Cardiac muscle cell (in vitro differentiated cells and primary cell): ENCODE measurements at regions not wholly inside any gene's neighbourhood (a gene's known extent, or its start where the extent isn't known, plus 50 kb on each side); places are given as distances from the start of the nearest gene placed in this dataset.

Source experiments
- DNase-seq, 2 donors: peaks; one replicate each; pipeline versions ENCODE4 v3.0.0 to v3.0.0-alpha.2; 2010 to 2017; ENCODE audit warnings: low read depth in 1 of 2, low spot score in 1 of 2
- H3K27ac ChIP-seq: fragments of 200-600 bp; sonication (generic); 2 replicates; pipeline ENCODE4 v1.5.1; 2016
- H3K27me3 ChIP-seq: fragments of 200-600 bp; sonication (generic); 2 replicates; pipeline ENCODE4 v1.6.0; 2016; ENCODE audit warnings: control low read depth
- H3K36me3 ChIP-seq: fragments of 200-600 bp; sonication (generic); 2 replicates; pipeline ENCODE4 v1.5.1; 2016; ENCODE audit warnings: control low read depth
- H3K4me1 ChIP-seq: fragments of 200-600 bp; sonication (generic); 2 replicates; pipeline ENCODE4 v1.8.1; 2017; ENCODE audit warnings: low read depth, mild to moderate bottlenecking, mixed run types
- H3K4me3 ChIP-seq: fragments of 200-600 bp; sonication (generic); 2 replicates; pipeline ENCODE4 v1.5.1; 2016; ENCODE audit warnings: mild to moderate bottlenecking
- H3K9me3 ChIP-seq: fragments of 200-600 bp; sonication (generic); 2 replicates; pipeline ENCODE4 v1.5.1; 2017; ENCODE audit warnings: low read depth, mild to moderate bottlenecking, control low read depth
- TF ChIP-seq, protein P1 (sequence below): IDR thresholded peaks from 2 replicates; pipeline ENCODE4 v1.5.1; 2012; ENCODE audit warnings: low read depth, mild to moderate bottlenecking, low read length

DNA sequence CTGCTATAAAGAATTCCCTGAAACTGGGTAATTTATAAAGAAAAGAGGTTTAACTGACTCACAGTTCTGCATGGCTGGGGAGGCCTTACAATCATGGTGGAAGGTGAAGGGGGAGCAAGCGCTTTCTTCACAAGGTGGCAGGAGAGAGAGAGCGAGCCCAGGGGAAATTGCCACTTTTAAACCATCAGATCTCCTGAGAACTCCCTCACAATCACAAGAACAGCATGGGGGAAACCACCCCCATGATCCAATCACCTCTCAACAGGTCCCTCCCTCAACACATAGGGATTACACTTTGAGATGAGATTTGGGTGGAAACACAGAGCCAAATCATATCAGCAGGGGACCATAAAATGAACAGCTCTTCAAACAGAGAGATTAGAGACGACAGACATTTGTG, 198.6 kb downstream of the MAGEB5 start:
- H3K27me3 ChIP-seq: no peaks in the 10 kb centered on the region
- no peaks in the 10 kb centered on the region for H3K36me3 ChIP-seq
- no peak for DNase-seq
- H3K27ac ChIP-seq: no peak overlapping the region
- H3K4me3 ChIP-seq: no peak overlapping the region
- no peaks in the 10 kb centered on the region for H3K4me1 ChIP-seq
- TF ChIP-seq, protein P1, sequence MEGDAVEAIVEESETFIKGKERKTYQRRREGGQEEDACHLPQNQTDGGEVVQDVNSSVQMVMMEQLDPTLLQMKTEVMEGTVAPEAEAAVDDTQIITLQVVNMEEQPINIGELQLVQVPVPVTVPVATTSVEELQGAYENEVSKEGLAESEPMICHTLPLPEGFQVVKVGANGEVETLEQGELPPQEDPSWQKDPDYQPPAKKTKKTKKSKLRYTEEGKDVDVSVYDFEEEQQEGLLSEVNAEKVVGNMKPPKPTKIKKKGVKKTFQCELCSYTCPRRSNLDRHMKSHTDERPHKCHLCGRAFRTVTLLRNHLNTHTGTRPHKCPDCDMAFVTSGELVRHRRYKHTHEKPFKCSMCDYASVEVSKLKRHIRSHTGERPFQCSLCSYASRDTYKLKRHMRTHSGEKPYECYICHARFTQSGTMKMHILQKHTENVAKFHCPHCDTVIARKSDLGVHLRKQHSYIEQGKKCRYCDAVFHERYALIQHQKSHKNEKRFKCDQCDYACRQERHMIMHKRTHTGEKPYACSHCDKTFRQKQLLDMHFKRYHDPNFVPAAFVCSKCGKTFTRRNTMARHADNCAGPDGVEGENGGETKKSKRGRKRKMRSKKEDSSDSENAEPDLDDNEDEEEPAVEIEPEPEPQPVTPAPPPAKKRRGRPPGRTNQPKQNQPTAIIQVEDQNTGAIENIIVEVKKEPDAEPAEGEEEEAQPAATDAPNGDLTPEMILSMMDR: no peak
- H3K9me3 ChIP-seq: no peaks in the 10 kb centered on the region

DNA sequence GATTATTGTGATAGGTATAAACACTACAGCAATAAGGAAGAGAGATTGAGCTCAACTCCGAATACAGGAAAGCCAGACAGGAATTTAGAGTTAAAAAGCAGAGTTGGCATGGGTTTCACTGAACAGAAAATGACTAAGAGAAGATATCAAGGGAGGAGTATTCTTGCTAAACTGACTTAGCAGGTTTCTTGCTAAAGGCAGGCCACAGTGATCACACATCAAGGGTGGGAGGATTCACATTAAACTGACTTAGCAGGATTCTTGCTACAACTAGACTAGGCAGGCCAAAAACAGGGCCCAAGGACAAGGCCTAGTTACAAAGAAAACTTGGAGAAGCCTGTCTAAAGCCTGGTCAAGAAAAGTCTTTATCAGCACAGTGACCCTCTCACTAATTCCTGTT, 195.1 kb downstream of the MAGEB5 start:
- peak in 1 of 2 donors; percentile 0 for DNase-seq
- no peak overlapping the region for H3K27ac ChIP-seq
- no peaks in the 10 kb centered on the region for H3K4me1 ChIP-seq
- H3K27me3 ChIP-seq: no peaks in the 10 kb centered on the region
- no peaks in the 10 kb centered on the region for H3K36me3 ChIP-seq
- TF ChIP-seq, protein P1: no peak
- H3K4me3 ChIP-seq: no peak overlapping the region
- no peaks in the 10 kb centered on the region for H3K9me3 ChIP-seq

DNA sequence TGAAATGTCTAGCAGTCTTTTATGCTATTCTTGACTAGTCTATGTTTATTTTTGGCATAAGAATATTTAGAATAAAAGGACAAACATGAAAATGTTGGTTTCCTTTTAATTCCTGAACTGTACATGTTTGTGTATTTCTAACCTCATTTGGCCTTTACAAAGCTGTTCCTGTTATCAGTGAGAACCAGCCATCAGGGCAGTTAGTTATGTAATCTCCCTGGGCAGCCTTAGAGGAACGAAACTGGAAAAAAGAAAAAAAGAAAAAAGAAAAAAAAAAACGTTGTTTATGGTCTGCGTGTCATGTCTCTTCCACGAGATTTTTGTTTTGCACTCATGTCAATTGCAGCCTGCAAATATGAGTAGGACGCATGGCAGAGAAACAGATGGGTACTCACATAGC, 193.7 kb downstream of the MAGEB5 start:
- H3K9me3 ChIP-seq: no peaks in the 10 kb centered on the region
- TF ChIP-seq, protein P1: no peak
- no peak for DNase-seq
- H3K36me3 ChIP-seq: no peaks in the 10 kb centered on the region
- no peak overlapping the region for H3K4me3 ChIP-seq
- no peaks in the 10 kb centered on the region for H3K4me1 ChIP-seq
- no peaks in the 10 kb centered on the region for H3K27me3 ChIP-seq
- H3K27ac ChIP-seq: no peak overlapping the region

DNA sequence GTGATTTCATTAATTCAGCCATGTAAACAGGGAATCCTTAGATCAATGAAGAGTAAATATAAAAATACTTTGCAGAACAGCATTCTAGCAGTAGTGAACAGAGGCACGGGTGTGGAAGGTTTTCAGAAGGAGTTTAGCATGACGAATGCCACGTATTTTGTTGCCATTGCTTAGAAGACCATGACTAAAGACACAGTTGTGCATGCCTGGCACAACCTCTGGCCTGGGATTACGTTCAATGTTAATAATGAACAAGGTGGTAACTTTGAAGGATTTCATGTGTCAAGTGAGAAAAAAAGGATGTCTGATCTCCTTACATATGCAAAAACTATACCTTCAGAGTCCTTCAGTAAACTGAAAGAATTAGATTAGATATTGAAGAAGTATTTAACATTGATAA, 171.9 kb downstream of the MAGEB5 start:
- no peaks in the 10 kb centered on the region for H3K27me3 ChIP-seq
- H3K27ac ChIP-seq: no peak overlapping the region
- DNase-seq: no peak
- TF ChIP-seq, protein P1: no peak
- H3K36me3 ChIP-seq: no peaks in the 10 kb centered on the region
- H3K9me3 ChIP-seq: no peaks in the 10 kb centered on the region
- no peak overlapping the region for H3K4me3 ChIP-seq
- H3K4me1 ChIP-seq: no peaks in the 10 kb centered on the region

DNA sequence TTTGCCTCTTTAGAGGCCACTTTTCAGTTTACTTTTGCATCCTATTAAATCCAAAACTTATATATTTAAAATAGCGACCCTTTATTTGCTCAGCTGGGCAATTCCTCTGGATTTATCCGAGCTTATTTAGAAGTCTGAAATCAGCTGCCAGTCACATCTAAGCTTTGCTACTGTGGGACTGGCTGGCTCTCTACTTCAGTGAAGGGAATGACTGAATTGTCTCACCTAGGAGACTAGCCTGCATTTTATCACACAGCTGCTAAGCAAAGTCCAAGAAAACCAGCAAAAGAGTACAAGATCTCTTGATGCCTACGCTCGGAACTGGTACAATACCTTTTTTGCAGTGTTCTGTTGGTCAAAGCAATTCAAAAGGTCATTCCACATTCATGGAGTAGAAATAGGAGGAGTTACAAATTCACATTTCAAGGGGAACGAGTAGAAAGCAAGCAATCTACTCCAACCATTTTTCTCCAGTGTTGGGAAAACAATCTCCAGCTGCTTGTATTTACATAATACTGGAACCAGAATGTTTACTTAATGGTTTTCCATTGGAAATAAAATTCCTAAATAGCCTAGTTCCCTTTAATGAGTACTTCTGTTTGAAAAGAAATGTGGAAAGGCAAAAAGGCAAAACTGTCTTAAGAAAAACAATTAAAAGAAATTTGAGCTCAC, 160.2 kb downstream of the MAGEB5 start:
- H3K27me3 ChIP-seq: no peaks in the 10 kb centered on the region
- no peak for DNase-seq
- H3K4me1 ChIP-seq: no peaks in the 10 kb centered on the region
- H3K36me3 ChIP-seq: no peaks in the 10 kb centered on the region
- H3K4me3 ChIP-seq: no peak overlapping the region
- no peaks in the 10 kb centered on the region for H3K9me3 ChIP-seq
- TF ChIP-seq, protein P1: no peak
- no peak overlapping the region for H3K27ac ChIP-seq
